Mesenchymal stem cell (in vitro differentiated cells and primary cell): ENCODE measurements at regions not wholly inside any gene's neighbourhood (a gene's known extent, or its start where the extent isn't known, plus 50 kb on each side); places are given as distances from the start of the nearest gene placed in this dataset.

Experiments
- DNase-seq: peaks from one replicate; pipeline ENCODE4 v3.0.0-alpha.2; 2013
- H2AFZ ChIP-seq: one replicate; pipeline ENCODE4 v1.6.1; 2013; ENCODE audit warnings: low read depth, mild to moderate bottlenecking, control low read depth, inconsistent platforms, low read length, moderate library complexity
- H2AK5ac ChIP-seq: 2 replicates; pipeline ENCODE4 v1.6.1; 2013; ENCODE audit warnings: low read length, moderate library complexity, mild to moderate bottlenecking, inconsistent platforms; ENCODE audit not compliant: severe bottlenecking
- H2BK120ac ChIP-seq: one replicate; pipeline ENCODE4 v1.6.1; 2013; ENCODE audit warnings: low read depth, mild to moderate bottlenecking, inconsistent platforms, low read length, moderate library complexity
- H2BK12ac ChIP-seq, 2 experiments: one replicate each; pipeline ENCODE4 v1.6.1; 2013; ENCODE audit warnings: inconsistent platforms in 2 of 2, low read length in 2 of 2, mild to moderate bottlenecking in 2 of 2, moderate library complexity in 2 of 2, control low read depth in 1 of 2
- H2BK15ac ChIP-seq: one replicate; pipeline ENCODE4 v1.6.1; 2013; ENCODE audit warnings: mild to moderate bottlenecking, low read depth, inconsistent platforms; ENCODE audit not compliant: poor library complexity, severe bottlenecking
- H2BK5ac ChIP-seq: 2 replicates; pipeline ENCODE4 v1.6.1; 2013; ENCODE audit warnings: low read depth, mild to moderate bottlenecking, low read length, control low read depth, inconsistent platforms; ENCODE audit not compliant: poor library complexity, severe bottlenecking
- H3K14ac ChIP-seq, 2 experiments: one replicate each; pipeline ENCODE4 v1.6.1; 2013; ENCODE audit warnings: inconsistent platforms in 2 of 2, low read length in 2 of 2, control low read depth in 1 of 2, mild to moderate bottlenecking in 1 of 2, moderate library complexity in 1 of 2
- H3K18ac ChIP-seq, 2 experiments: one replicate each; pipeline ENCODE4 v1.6.1; 2013; ENCODE audit warnings: inconsistent platforms in 2 of 2, low read length in 2 of 2, control low read depth in 1 of 2, low read depth in 1 of 2, mild to moderate bottlenecking in 1 of 2
- H3K23ac ChIP-seq, 2 experiments: one replicate each; pipeline ENCODE4 v1.6.1; 2013; ENCODE audit warnings: inconsistent platforms in 2 of 2, low read length in 2 of 2, mild to moderate bottlenecking in 2 of 2, moderate library complexity in 2 of 2, control low read depth in 1 of 2
- H3K27ac ChIP-seq: 2 replicates; pipeline ENCODE4 v1.5.1; 2013; ENCODE audit warnings: mild to moderate bottlenecking, moderate library complexity, low read length, control low read depth, inconsistent platforms; ENCODE audit not compliant: poor library complexity, severe bottlenecking
- H3K27me3 ChIP-seq, 2 experiments: 2 replicates each; pipeline versions ENCODE4 v1.6.1 to v1.7.0; 2013; ENCODE audit warnings: low read length in 2 of 2, mild to moderate bottlenecking in 2 of 2, moderate library complexity in 2 of 2, control low read depth in 1 of 2, inconsistent platforms in 1 of 2; ENCODE audit not compliant: control insufficient read depth in 1 of 2, insufficient read depth in 1 of 2
- H3K36me3 ChIP-seq, 2 experiments: 2 replicates each; pipeline versions ENCODE4 v1.6.1 to v1.7.0; 2013; ENCODE audit warnings: low read length in 2 of 2, control low read depth in 1 of 2, inconsistent platforms in 1 of 2, low read depth in 1 of 2, mild to moderate bottlenecking in 1 of 2; ENCODE audit not compliant: insufficient read depth in 2 of 2, control insufficient read depth in 1 of 2
- H3K4ac ChIP-seq, 2 experiments: one replicate each; pipeline ENCODE4 v1.6.1; 2013; ENCODE audit warnings: inconsistent platforms in 2 of 2, low read length in 2 of 2, mild to moderate bottlenecking in 2 of 2, moderate library complexity in 2 of 2, control low read depth in 1 of 2, low read depth in 1 of 2
- H3K4me1 ChIP-seq: 2 replicates; pipeline ENCODE4 v1.6.1; 2013; ENCODE audit warnings: low read depth, low read length, control low read depth; ENCODE audit not compliant: control insufficient read depth, insufficient read depth
- H3K4me2 ChIP-seq: 2 replicates; pipeline ENCODE4 v1.6.1; 2013; ENCODE audit warnings: low read length, mild to moderate bottlenecking, inconsistent platforms; ENCODE audit not compliant: poor library complexity, severe bottlenecking
- H3K4me3 ChIP-seq, 2 experiments: 2 replicates each; pipeline versions ENCODE4 v1.5.1 to v1.7.0; 2013; ENCODE audit warnings: low read length in 2 of 2, mild to moderate bottlenecking in 2 of 2, control low read depth in 1 of 2, low read depth in 1 of 2; ENCODE audit not compliant: insufficient read depth in 1 of 2
- H3K79me1 ChIP-seq: replicated peaks from 2 replicates; pipeline ENCODE4 v1.6.1; 2013; ENCODE audit warnings: mild to moderate bottlenecking, control low read depth, low read length, inconsistent platforms; ENCODE audit not compliant: poor library complexity, severe bottlenecking
- H3K9ac ChIP-seq: 2 replicates; pipeline ENCODE4 v1.7.0; 2013; ENCODE audit warnings: mild to moderate bottlenecking, low read length, moderate library complexity
- H3K9me3 ChIP-seq: 2 replicates; pipeline ENCODE4 v1.7.0; 2013; ENCODE audit warnings: mild to moderate bottlenecking, low read length; ENCODE audit not compliant: control insufficient read depth
- H4K8ac ChIP-seq: one replicate; pipeline ENCODE4 v1.6.1; 2013; ENCODE audit warnings: inconsistent platforms, mild to moderate bottlenecking, low read length, moderate library complexity
- H4K91ac ChIP-seq: one replicate; pipeline ENCODE4 v1.6.1; 2013; ENCODE audit warnings: mild to moderate bottlenecking, low read length, inconsistent platforms
- WGBS: methylation state at CpG from one replicate; pipeline ENCODE4 v1.1.7; 2013; ENCODE audit warnings: mixed read lengths; 5-methylcytosine and 5-hydroxymethylcytosine counted together

- WGBS, result 83% methylated on average over 4 of the region's 4 CpGs
- H3K79me1 ChIP-seq, result no peaks in the 10 kb centered on the region
- no peaks in the 10 kb centered on the region for H3K36me3 ChIP-seq
These were observed 650.1 kb upstream of the COX7C start for GRCh38 chr5:85967681-85968080.

GRCh38 chr5:85972539-85972938 lies 645.2 kb upstream of the COX7C start:
- no peak for DNase-seq
- Histone ChIP-seq H3K18ac (no peak overlapping the region), H3K79me1 (no peaks in the 10 kb centered on the region), H3K9ac (no peak overlapping the region), H3K4me1 (no peaks in the 10 kb centered on the region), H3K4ac (no peak overlapping the region), H3K9me3 (peaks cover 8% of the 10 kb centered on the region), H3K36me3 (no peaks in the 10 kb centered on the region), H2BK12ac (no peak overlapping the region), H3K27me3 (no peaks in the 10 kb centered on the region), H3K14ac (no peak overlapping the region), H2AK5ac (no peak overlapping the region), H2BK5ac (no peak overlapping the region), H3K27ac (no peak overlapping the region), H2AFZ (no peak overlapping the region), H4K8ac (no peak overlapping the region), H2BK120ac (no peak overlapping the region), H2BK15ac (no peak overlapping the region), H3K4me2 (no peak overlapping the region), H3K4me3 (no peak overlapping the region), H3K23ac (no peak overlapping the region), H4K91ac (no peak overlapping the region)
- 95% methylated on average over 2 of the region's 4 CpGs for WGBS

More at GRCh38 chr5:85967681-85968080, 650.1 kb upstream of the COX7C start:
- H2BK12ac ChIP-seq, result no peak overlapping the region
- DNase-seq, result no peak
- no peak overlapping the region for H4K91ac ChIP-seq
- H3K14ac ChIP-seq, result no peak overlapping the region
- no peaks in the 10 kb centered on the region for H3K27me3 ChIP-seq
- no peak overlapping the region for H3K9ac ChIP-seq
- no peak overlapping the region for H4K8ac ChIP-seq
- no peak overlapping the region for H2BK15ac ChIP-seq
- no peak overlapping the region for H2AFZ ChIP-seq
- H3K27ac ChIP-seq, result no peak overlapping the region
- no peaks in the 10 kb centered on the region for H3K4me1 ChIP-seq
- H2BK120ac ChIP-seq, result no peak overlapping the region
- H2AK5ac ChIP-seq, result no peak overlapping the region
- no peak overlapping the region for H3K4me3 ChIP-seq
- no peak overlapping the region for H3K4ac ChIP-seq
- H2BK5ac ChIP-seq, result no peak overlapping the region
- no peak overlapping the region for H3K23ac ChIP-seq
- H3K9me3 ChIP-seq, result peaks cover 8% of the 10 kb centered on the region
- no peak overlapping the region for H3K4me2 ChIP-seq
- no peak overlapping the region for H3K18ac ChIP-seq

- H2AFZ ChIP-seq, result no peak overlapping the region
- no peak overlapping the region for H3K14ac ChIP-seq
- no peak overlapping the region for H3K18ac ChIP-seq
- H2BK5ac ChIP-seq, result no peak overlapping the region
- H4K8ac ChIP-seq, result no peak overlapping the region
- WGBS, result no CpG with 5 or more reads among the region's 1 CpG
- H3K23ac ChIP-seq, result no peak overlapping the region
- H2BK120ac ChIP-seq, result no peak overlapping the region
- H3K79me1 ChIP-seq, result no peaks in the 10 kb centered on the region
- no peak overlapping the region for H2BK15ac ChIP-seq
- H2AK5ac ChIP-seq, result no peak overlapping the region
- H4K91ac ChIP-seq, result no peak overlapping the region
- no peak overlapping the region for H3K4ac ChIP-seq
- no peak overlapping the region for H3K4me3 ChIP-seq
- H3K4me1 ChIP-seq, result no peaks in the 10 kb centered on the region
- no peak for DNase-seq
- H3K9me3 ChIP-seq, result peaks cover 6% of the 10 kb centered on the region
- no peak overlapping the region for H3K4me2 ChIP-seq
- no peaks in the 10 kb centered on the region for H3K27me3 ChIP-seq
- no peak overlapping the region for H3K9ac ChIP-seq
- H3K27ac ChIP-seq, result no peak overlapping the region
- no peaks in the 10 kb centered on the region for H3K36me3 ChIP-seq
- no peak overlapping the region for H2BK12ac ChIP-seq
These were observed 632.6 kb upstream of the COX7C start for GRCh38 chr5:85985167-85985566.

- Histone ChIP-seq H3K36me3 (no peaks in the 10 kb centered on the region), H3K4me2 (no peak overlapping the region), H2BK15ac (no peak overlapping the region), H2BK120ac (no peak overlapping the region), H3K9ac (no peak overlapping the region), H2BK12ac (no peak overlapping the region), H3K9me3 (peaks cover 8% of the 10 kb centered on the region), H3K18ac (no peak overlapping the region), H3K4ac (no peak overlapping the region), H2AK5ac (no peak overlapping the region), H3K23ac (no peak overlapping the region), H3K79me1 (no peaks in the 10 kb centered on the region), H3K4me3 (no peak overlapping the region), H3K27me3 (no peaks in the 10 kb centered on the region), H2AFZ (no peak overlapping the region), H4K91ac (no peak overlapping the region), H4K8ac (no peak overlapping the region), H3K14ac (no peak overlapping the region), H3K4me1 (no peaks in the 10 kb centered on the region), H2BK5ac (no peak overlapping the region), H3K27ac (no peak overlapping the region)
- no peak for DNase-seq
- 80% methylated on average over 2 of the region's 2 CpGs for WGBS
These were observed 626.7 kb upstream of the COX7C start for GRCh38 chr5:85990998-85991397.
